GM06990 (cell line): ENCODE measurements at regions not wholly inside any gene's neighbourhood (a gene's known extent, or its start where the extent isn't known, plus 50 kb on each side); places are given as distances from the start of the nearest gene placed in this dataset.
A peak's percentile ranks its signal among the peaks of the same experiment; 100 is the strongest.

ENCODE experiments used
- DNase-seq: peaks from one replicate; pipeline ENCODE4 v3.0.0-alpha.2; 2011; ENCODE audit not compliant: insufficient read length; ENCODE audit errors: extremely low read depth
- H3K27me3 ChIP-seq: replicated peaks from 2 replicates; pipeline ENCODE4 v1.6.0; 2011; ENCODE audit warnings: low read length; ENCODE audit not compliant: control insufficient read depth, insufficient read depth
- H3K36me3 ChIP-seq: 2 replicates; pipeline ENCODE4 v1.5.1; 2011; ENCODE audit warnings: low read length; ENCODE audit not compliant: control insufficient read depth, insufficient read depth
- H3K4me3 ChIP-seq: replicated peaks from 2 replicates; pipeline ENCODE4 v1.5.1; 2011; ENCODE audit warnings: low read depth, mild to moderate bottlenecking, control low read depth, low read length
- CTCF ChIP-seq: IDR thresholded peaks from 2 replicates; pipeline ENCODE4 v1.5.1; 2011; ENCODE audit warnings: low read length, control low read depth, mild to moderate bottlenecking, inconsistent platforms; ENCODE audit not compliant: insufficient read depth, poor library complexity, severe bottlenecking

DNA sequence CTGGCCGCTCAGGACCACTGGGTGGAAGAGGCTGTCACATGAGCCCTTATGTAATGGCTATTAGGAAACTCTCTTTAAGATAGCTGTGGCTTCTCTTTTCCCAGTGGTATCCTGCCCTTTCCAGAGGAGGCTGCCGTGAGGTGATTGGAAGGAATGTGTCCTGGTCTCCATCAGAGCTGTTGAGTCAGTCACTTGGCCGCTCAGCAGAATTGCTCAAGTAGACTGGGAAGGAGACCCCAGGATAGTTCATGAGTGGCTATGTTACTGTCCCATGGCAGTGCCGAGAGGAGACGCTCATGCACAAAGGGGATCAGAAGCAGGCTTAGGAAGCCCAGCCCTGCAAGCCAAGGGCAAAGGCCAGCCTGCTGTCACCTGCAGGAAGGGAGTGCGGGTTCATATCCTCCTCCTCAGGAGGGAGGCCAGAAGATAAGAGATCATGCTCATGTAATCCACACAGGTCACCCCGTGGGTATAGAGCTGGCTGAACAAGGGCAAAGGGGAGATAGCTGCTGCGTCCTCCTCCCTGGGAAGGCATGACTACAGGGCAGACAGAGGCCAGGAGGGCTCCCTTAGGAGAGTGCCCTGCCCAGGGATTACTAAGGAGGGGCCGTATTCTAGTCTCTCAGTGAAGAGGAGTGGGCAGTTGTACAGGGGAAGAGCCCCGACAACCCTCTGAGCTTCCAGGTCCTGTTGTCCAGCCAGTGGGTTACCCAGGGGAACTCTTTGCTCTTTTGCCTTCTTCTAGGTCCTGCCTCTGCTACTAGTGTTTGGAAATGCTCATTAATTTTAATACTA lies 137.0 kb upstream of the MAX start:
- H3K27me3 ChIP-seq, result no peaks in the 10 kb centered on the region
- no peak overlapping the region for H3K4me3 ChIP-seq
- no peaks in the 10 kb centered on the region for H3K36me3 ChIP-seq
- no peak for DNase-seq
- no peak for TF ChIP-seq CTCF

DNA sequence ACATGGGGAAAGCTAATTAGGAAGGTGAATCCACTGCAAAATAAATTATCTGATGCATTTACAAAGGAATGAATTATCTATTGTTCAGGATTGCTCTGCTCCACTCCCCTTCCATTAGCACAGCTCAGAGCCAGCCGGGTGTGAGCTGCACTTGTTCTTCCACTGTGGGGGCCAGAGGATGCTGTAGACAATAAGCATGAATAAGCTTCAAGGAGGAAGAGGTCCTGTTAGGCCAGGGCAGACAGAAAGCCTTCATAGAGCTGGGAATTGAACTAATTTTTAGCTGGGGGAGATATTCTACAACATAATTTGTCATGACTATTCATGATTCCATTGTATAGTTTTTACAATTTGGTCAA lies 137.6 kb upstream of the MAX start:
- no peak for TF ChIP-seq CTCF
- Histone ChIP-seq H3K27me3 (no peaks in the 10 kb centered on the region), H3K4me3 (no peak overlapping the region), H3K36me3 (no peaks in the 10 kb centered on the region)
- no peak for DNase-seq

GRCh38 chr14:65241125-65241752 lies 138.9 kb upstream of the MAX start:
- peak; percentile 53 for DNase-seq
- Histone ChIP-seq H3K4me3 (no peak overlapping the region), H3K27me3 (no peaks in the 10 kb centered on the region), H3K36me3 (no peaks in the 10 kb centered on the region)
- no peak for TF ChIP-seq CTCF

- H3K4me3 ChIP-seq, result no peak overlapping the region
- no peak for DNase-seq
- no peaks in the 10 kb centered on the region for H3K27me3 ChIP-seq
- no peak for TF ChIP-seq CTCF
- H3K36me3 ChIP-seq, result no peaks in the 10 kb centered on the region
These were observed 140.4 kb upstream of the MAX start for GRCh38 chr14:65242732-65243134.

GRCh38 chr14:65243766-65244442 lies 141.6 kb upstream of the MAX start:
- DNase-seq, result no peak
- no peak for TF ChIP-seq CTCF
- Histone ChIP-seq H3K27me3 (no peaks in the 10 kb centered on the region), H3K4me3 (no peak overlapping the region), H3K36me3 (no peaks in the 10 kb centered on the region)
